Loucy (cell line): ENCODE measurements at regions not wholly inside any gene's neighbourhood (a gene's known extent, or its start where the extent isn't known, plus 50 kb on each side); places are given as distances from the start of the nearest gene placed in this dataset.

Source experiments
- H2AFZ ChIP-seq: fragments of 200-600 bp; sonication (generic); 2 replicates; pipeline ENCODE4 v1.6.0; 2016; ENCODE audit warnings: antibody characterized with exemption, mild to moderate bottlenecking, low read length, moderate library complexity
- H3F3A ChIP-seq: fragments of 200-600 bp; 2 replicates; pipeline ENCODE4 v1.6.0; 2016; ENCODE audit warnings: antibody characterized with exemption, low read depth, mild to moderate bottlenecking
- H3K27me3 ChIP-seq: fragments of 200-600 bp; sonication (generic); 2 replicates; pipeline ENCODE4 v1.6.1; 2014; ENCODE audit warnings: low read length, mild to moderate bottlenecking; ENCODE audit not compliant: insufficient read depth, poor library complexity, severe bottlenecking
- H3K36me3 ChIP-seq: fragments of 200-600 bp; sonication (generic); 2 replicates; pipeline ENCODE4 v1.6.1; 2016; ENCODE audit warnings: low read length; ENCODE audit not compliant: insufficient read depth
- H3K4me1 ChIP-seq: fragments of 200-600 bp; sonication (generic); 2 replicates; pipeline ENCODE4 v1.5.1; 2014; ENCODE audit warnings: low read length, mild to moderate bottlenecking; ENCODE audit not compliant: insufficient read depth, poor library complexity, severe bottlenecking
- H3K4me2 ChIP-seq: fragments of 200-600 bp; sonication (generic); 2 replicates; pipeline ENCODE4 v1.6.0; 2014; ENCODE audit warnings: antibody characterized with exemption, low read length, low read depth, mild to moderate bottlenecking; ENCODE audit not compliant: poor library complexity, severe bottlenecking
- H3K4me3 ChIP-seq: fragments of 200-600 bp; sonication (generic); 2 replicates; pipeline ENCODE4 v1.5.1; 2014; ENCODE audit warnings: low read length, mild to moderate bottlenecking, mixed read lengths; ENCODE audit not compliant: poor library complexity, severe bottlenecking
- H3K79me2 ChIP-seq: fragments of 200-600 bp; sonication (generic); 2 replicates; pipeline ENCODE4 v1.6.1; 2014; ENCODE audit warnings: low read length; ENCODE audit not compliant: insufficient read depth
- H3K9ac ChIP-seq: fragments of 200-600 bp; sonication (generic); 2 replicates; pipeline ENCODE4 v1.6.0; 2014; ENCODE audit warnings: mild to moderate bottlenecking, low read depth, low read length, moderate library complexity; ENCODE audit not compliant: poor library complexity, severe bottlenecking
- H3K9me2 ChIP-seq: fragments of 200-600 bp; sonication (generic); replicated peaks from 2 replicates; pipeline ENCODE4 v1.6.1; 2016; ENCODE audit warnings: low read depth, low read length, mixed read lengths
- H3K9me3 ChIP-seq: fragments of 200-600 bp; sonication (generic); 2 replicates; pipeline ENCODE4 v1.6.1; 2014; ENCODE audit warnings: mild to moderate bottlenecking, antibody characterized with exemption, low read length, low read depth; ENCODE audit not compliant: insufficient read depth
- H4K20me1 ChIP-seq: fragments of 200-600 bp; sonication (generic); 2 replicates; pipeline ENCODE4 v1.6.0; 2014; ENCODE audit warnings: antibody characterized with exemption, low read length, mild to moderate bottlenecking; ENCODE audit not compliant: insufficient read depth, poor library complexity, severe bottlenecking
- EZH2phosphoT487 ChIP-seq: fragments of 200-600 bp; IDR thresholded peaks from 2 replicates; pipeline ENCODE4 v1.6.1; 2018; ENCODE audit warnings: antibody characterized with exemption, mild to moderate bottlenecking, moderate library complexity, borderline replicate concordance
- TF ChIP-seq, protein P1 (sequence below): fragments of 200-600 bp; sonication (generic); conservative IDR thresholded peaks from 2 replicates; pipeline ENCODE4 v1.5.1; 2014; ENCODE audit warnings: mild to moderate bottlenecking, antibody characterized with exemption, low read length

DNA sequence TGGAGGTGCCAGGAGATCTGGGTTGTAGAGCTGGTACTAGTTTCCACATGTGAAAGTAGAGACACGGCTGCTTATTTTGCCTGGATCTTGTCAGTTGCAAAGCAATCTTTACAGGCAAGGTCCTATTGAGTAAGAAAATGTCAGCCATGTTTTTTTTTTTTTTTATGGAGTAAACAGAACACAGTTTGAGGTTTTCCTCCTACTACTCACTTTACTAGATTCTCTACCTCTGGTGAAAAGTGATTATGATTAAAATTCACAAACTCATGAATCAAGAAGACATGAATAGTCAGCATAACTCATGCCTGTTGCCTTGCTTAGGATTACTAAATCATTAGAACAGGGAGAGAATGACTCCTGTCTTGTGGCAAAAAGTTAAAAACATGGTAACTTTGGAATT is 70.1 kb upstream of the PNPT1 start:
- H3K27me3 ChIP-seq = no peaks in the 10 kb centered on the region
- H3F3A ChIP-seq = no peaks in the 10 kb centered on the region
- H3K79me2 ChIP-seq = no peaks in the 10 kb centered on the region
- H3K4me3 ChIP-seq = no peak overlapping the region
- H3K36me3 ChIP-seq = no peaks in the 10 kb centered on the region
- H3K9ac ChIP-seq = no peak overlapping the region
- no peaks in the 10 kb centered on the region for H3K4me1 ChIP-seq
- H3K9me2 ChIP-seq = no peaks in the 10 kb centered on the region
- no peak overlapping the region for H3K4me2 ChIP-seq
- TF ChIP-seq, protein P1, sequence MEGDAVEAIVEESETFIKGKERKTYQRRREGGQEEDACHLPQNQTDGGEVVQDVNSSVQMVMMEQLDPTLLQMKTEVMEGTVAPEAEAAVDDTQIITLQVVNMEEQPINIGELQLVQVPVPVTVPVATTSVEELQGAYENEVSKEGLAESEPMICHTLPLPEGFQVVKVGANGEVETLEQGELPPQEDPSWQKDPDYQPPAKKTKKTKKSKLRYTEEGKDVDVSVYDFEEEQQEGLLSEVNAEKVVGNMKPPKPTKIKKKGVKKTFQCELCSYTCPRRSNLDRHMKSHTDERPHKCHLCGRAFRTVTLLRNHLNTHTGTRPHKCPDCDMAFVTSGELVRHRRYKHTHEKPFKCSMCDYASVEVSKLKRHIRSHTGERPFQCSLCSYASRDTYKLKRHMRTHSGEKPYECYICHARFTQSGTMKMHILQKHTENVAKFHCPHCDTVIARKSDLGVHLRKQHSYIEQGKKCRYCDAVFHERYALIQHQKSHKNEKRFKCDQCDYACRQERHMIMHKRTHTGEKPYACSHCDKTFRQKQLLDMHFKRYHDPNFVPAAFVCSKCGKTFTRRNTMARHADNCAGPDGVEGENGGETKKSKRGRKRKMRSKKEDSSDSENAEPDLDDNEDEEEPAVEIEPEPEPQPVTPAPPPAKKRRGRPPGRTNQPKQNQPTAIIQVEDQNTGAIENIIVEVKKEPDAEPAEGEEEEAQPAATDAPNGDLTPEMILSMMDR = no peak
- no peak for TF ChIP-seq EZH2phosphoT487
- H3K9me3 ChIP-seq = no peaks in the 10 kb centered on the region
- no peak overlapping the region for H2AFZ ChIP-seq
- H4K20me1 ChIP-seq = no peaks in the 10 kb centered on the region

DNA sequence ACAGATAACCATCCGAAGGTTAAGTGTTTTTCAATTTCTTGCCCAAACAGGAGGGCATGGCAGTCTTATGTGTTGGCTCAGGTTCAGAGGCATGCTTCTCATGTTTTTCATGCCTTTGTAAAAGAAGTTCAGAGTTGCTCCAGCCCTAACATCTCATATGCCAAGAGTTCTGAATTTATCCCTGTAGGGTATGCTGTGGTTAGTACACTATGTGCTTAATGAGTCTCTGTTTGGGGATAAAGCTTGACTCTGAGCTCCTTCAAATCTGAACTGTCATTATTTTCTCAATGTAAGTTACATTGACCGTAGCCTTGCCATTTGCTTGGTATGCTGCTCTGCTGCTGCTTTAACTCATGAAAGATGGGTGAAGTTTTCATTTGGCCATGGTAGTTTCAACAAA is 67.9 kb upstream of the PNPT1 start:
- no peak overlapping the region for H2AFZ ChIP-seq
- no peaks in the 10 kb centered on the region for H3K79me2 ChIP-seq
- no peaks in the 10 kb centered on the region for H3K36me3 ChIP-seq
- H3K4me3 ChIP-seq = no peak overlapping the region
- H4K20me1 ChIP-seq = no peaks in the 10 kb centered on the region
- no peaks in the 10 kb centered on the region for H3F3A ChIP-seq
- no peaks in the 10 kb centered on the region for H3K4me1 ChIP-seq
- no peaks in the 10 kb centered on the region for H3K9me2 ChIP-seq
- TF ChIP-seq EZH2phosphoT487 = no peak
- TF ChIP-seq, protein P1 = no peak
- no peaks in the 10 kb centered on the region for H3K9me3 ChIP-seq
- no peak overlapping the region for H3K9ac ChIP-seq
- H3K27me3 ChIP-seq = no peaks in the 10 kb centered on the region
- H3K4me2 ChIP-seq = no peak overlapping the region

DNA sequence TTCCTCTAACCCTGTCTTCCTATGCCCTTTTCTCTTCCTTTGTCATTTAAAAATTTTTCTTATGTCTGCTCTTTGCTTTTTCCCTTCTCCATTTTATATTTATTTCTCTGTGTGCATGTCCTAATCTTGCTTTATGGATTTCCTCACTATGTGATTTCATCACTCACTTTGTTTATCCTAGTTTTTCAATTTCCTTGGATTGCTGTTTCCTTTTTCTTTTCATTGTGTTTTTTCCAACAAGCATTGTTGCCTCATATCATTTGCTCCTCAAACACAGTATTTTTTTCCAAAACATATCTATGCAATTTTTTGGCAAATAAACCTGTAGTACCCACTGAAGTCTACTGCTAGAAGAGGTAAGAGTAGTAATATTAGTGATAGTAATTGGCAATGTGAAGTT is 67.4 kb upstream of the PNPT1 start:
- Histone ChIP-seq H2AFZ (no peak overlapping the region), H4K20me1 (no peaks in the 10 kb centered on the region), H3F3A (no peaks in the 10 kb centered on the region), H3K9me2 (no peaks in the 10 kb centered on the region), H3K27me3 (no peaks in the 10 kb centered on the region), H3K9me3 (no peaks in the 10 kb centered on the region), H3K79me2 (no peaks in the 10 kb centered on the region), H3K9ac (no peak overlapping the region), H3K4me2 (no peak overlapping the region), H3K4me3 (no peak overlapping the region), H3K4me1 (no peaks in the 10 kb centered on the region), H3K36me3 (no peaks in the 10 kb centered on the region)
- TF ChIP-seq, protein P1 = no peak
- TF ChIP-seq EZH2phosphoT487 = no peak
